ENCODE measurements at regions not wholly inside any gene's neighbourhood (a gene's known extent, or its start where the extent isn't known, plus 50 kb on each side); places are given as distances from the start of the nearest gene placed in this dataset.

DNA sequence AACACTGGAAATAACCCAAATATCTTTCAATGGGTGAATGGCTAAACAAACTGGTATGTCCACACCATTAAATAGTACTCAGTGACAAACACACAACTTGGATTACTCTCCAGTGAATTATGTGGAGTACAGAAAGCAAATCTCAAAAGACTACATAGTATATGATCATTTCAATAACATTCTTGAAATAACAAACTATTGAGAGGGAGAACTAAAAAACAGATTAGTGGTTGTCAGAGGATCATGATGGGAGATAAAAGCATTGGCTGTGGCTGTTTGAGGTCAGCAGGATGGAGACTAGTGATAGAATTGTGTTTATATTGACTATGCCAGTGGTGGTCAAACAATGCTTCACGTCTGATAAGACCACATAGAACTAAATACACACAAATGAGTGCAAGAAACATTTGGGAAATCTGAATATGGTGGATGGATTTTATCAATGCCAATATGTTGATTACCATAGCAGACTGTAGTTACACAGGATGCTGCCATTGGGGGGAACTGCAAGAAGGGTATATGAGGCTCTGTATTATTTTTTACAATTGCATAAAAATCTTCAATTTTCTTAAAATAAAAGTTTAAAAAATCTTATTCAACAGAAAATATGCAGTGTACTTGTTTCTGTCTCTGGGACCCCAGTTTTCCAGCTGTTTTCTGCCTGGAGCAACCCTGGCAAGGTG, 242.0 kb downstream of the TBXT start:
- TF ChIP-seq, protein P1, sequence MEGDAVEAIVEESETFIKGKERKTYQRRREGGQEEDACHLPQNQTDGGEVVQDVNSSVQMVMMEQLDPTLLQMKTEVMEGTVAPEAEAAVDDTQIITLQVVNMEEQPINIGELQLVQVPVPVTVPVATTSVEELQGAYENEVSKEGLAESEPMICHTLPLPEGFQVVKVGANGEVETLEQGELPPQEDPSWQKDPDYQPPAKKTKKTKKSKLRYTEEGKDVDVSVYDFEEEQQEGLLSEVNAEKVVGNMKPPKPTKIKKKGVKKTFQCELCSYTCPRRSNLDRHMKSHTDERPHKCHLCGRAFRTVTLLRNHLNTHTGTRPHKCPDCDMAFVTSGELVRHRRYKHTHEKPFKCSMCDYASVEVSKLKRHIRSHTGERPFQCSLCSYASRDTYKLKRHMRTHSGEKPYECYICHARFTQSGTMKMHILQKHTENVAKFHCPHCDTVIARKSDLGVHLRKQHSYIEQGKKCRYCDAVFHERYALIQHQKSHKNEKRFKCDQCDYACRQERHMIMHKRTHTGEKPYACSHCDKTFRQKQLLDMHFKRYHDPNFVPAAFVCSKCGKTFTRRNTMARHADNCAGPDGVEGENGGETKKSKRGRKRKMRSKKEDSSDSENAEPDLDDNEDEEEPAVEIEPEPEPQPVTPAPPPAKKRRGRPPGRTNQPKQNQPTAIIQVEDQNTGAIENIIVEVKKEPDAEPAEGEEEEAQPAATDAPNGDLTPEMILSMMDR (conservative IDR thresholded peaks at IDR 0.05; ENCODE audit: low read depth, low read length), result no peak
- no peak for DNase-seq (ENCODE audit: low read depth)
- no peak overlapping the region for H3K4me3 ChIP-seq (ENCODE audit: low read length)

DNA sequence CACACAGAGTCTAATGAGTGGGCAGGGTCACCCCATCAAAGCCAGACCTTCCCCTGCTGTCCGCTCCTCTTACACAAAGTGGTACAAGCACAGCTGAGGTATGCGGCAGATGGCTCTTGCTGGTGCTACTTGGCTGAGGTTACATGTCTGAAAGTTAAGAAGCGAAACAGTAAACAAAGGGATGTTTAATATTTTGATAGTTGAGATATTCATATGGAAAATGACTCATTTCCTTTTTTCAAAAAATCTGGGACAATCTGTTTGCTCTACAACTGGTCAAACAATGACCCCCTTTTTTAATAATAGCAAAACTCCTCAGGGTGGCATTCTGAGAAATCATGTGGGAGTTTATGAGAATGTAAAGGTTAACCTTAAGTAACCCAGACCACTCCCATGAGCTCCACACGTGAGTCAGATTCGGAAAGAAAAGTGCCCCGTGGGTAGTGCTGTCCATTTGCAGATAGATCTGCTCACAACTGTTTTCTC, 245.3 kb downstream of the TBXT start:
- TF ChIP-seq, protein P1 (conservative IDR thresholded peaks at IDR 0.05; ENCODE audit: low read depth, low read length), result no peak
- H3K4me3 ChIP-seq (ENCODE audit: low read length), result no peak overlapping the region
- DNase-seq (ENCODE audit: low read depth), result no peak

DNA sequence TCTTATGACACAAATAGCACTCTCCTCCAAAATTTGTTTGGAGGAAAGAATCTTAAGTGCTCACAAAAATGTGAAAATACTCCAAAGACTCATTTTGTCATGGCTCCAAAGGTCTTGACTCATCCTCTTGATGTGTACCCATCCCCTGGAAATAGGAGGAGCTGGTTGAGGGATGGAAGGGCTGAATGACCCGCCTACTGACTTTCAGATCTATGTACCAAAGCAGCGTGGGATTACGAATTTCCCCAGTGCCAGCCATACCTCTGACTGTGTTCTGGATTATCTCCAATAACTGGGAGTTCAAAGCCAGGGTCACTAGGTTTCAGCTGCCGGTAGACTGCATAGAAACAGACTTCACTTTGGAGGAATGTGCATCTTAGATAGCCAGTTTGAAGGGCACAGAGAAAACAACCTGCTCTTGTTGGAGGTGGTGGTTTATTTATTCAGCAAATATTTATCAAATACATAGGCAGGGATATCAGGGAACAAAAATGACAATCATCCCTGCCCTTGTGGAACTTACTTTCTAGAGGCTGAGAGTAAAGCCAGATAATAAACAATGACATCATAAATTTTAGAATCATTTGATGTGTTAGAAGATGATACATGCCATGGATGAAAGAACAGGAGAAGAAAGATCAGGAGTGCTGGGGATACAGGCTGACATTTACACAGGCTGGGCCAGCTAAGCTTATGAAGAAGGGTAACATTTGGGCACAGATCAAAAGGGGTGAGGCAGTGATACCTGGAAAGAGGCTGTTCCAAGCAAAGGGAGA, 246.6 kb downstream of the TBXT start:
- TF ChIP-seq, protein P1 (conservative IDR thresholded peaks at IDR 0.05; ENCODE audit: low read depth, low read length), result no peak
- no peak for DNase-seq (ENCODE audit: low read depth)
- H3K4me3 ChIP-seq (ENCODE audit: low read length), result no peak overlapping the region

DNA sequence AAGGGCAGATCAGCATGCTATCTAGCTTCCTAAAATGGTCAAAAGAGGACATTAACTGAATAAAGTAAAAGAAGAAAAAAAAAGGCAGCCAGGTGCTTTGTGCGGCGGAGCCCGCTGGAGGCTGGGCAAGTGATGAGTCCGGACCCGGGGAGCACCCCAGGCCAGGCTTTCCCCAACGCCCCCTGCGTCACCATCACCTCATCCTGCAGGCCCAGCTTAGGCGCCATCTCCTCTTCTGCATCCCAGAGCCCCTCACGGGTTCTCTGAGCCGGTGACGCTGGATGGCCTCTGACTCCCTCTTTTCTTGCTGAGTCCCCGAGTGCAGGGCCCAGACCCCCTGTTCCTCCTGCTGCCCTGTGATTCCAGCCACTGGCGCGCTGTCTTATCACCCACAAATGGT, 250.1 kb downstream of the TBXT start:
- no peak overlapping the region for H3K4me3 ChIP-seq (ENCODE audit: low read length)
- no peak for DNase-seq (ENCODE audit: low read depth)
- TF ChIP-seq, protein P1 (conservative IDR thresholded peaks at IDR 0.05; ENCODE audit: low read depth, low read length), result no peak

DNA sequence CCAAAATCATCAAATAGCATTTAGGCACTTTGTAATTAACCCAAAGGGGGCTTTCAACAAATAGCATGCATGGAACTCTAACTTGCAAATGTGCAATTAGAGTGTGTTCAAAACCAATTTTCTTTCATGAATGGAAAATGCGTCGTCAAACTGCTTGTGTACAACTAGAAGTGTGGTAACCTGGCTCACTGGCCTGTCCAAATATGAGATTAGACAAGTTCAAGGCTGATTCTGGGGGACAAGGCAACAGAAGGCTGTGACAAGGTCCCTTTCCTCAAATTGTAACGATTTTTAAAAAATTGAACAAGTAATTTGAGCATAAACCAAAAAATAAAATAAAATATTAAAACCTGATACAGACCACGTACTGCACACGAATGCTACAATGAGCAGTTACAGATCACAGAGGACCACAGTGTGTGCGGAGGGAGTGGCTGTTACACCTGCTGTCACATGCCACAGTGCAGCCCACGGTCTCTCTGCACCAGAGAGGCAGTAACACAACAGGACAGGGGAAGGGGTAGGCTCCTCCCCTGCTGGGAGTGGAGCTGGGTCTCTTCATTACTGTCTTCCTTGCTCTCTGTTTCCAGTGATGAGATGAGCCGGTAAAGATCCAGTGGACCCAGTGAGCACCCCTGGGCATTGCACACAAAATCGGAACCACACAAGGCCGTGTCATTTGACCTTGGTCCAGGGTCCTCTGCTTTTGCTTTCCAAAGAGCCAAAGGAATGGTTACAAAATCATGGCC, 252.2 kb upstream of the PDE10A start:
- no peak for DNase-seq (ENCODE audit: low read depth)
- TF ChIP-seq, protein P1 (conservative IDR thresholded peaks at IDR 0.05; ENCODE audit: low read depth, low read length), result no peak
- H3K4me3 ChIP-seq (ENCODE audit: low read length), result no peak overlapping the region

DNA sequence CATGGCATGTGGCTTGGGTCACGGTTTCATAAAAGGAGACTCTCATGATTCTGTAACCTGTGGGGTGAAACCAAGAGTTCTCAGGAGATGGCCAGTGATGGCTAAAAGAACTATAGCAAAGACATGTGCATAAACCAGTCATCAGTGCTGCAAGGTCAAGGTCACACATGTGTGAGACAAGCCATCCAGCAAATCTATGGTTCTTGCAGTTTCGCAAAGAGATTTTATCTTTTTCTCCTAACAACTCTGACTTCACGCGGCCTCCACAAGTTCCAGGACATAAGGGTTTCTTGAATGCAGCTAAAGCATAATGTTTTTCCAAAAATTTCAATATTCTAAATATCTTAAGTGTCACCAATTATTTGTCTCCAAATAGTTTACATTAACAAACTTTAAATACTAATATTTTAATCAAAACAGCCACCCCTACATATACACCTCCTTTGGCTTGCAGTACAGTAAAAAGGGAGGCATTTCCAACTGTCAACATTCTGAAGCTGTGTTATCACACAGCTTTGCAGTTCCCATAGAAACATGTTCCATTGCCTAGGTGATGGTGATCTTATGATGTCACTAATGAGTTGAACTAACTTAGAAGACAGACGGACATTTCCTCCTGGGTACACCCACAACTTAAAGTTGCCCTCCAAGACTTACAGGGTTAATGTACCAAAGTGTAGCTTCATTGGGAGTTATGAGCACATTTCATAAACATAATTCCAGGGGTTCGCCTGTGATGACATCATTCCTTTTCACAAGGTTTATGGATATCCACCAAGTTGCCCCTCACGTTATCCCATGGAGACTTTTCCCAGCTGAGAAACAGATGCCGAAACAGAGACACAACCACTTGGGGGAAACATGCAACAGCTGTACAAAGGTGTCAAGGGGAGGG, 250.9 kb upstream of the PDE10A start:
- no peak for DNase-seq (ENCODE audit: low read depth)
- H3K4me3 ChIP-seq (ENCODE audit: low read length), result no peak overlapping the region
- TF ChIP-seq, protein P1 (conservative IDR thresholded peaks at IDR 0.05; ENCODE audit: low read depth, low read length), result no peak

All from retinal pigment epithelial cell (primary cell).